ENCODE measurements at regions not wholly inside any gene's neighbourhood (a gene's known extent, or its start where the extent isn't known, plus 50 kb on each side); places are given as distances from the start of the nearest gene placed in this dataset.

- no peak for TF ChIP-seq CTCF (IDR thresholded peaks at IDR 0.05)
- DNase-seq (ENCODE audit: low spot score) = no peak
- Histone ChIP-seq H3K4me3 (no peak overlapping the region), H3K27ac (no peak overlapping the region)
Measured at GRCh38 chr1:220366269-220366668, 94.0 kb upstream of the RAB3GAP2 start.

- H3K27ac ChIP-seq = no peak overlapping the region
- TF ChIP-seq CTCF (IDR thresholded peaks at IDR 0.05) = no peak
- no peak overlapping the region for H3K4me3 ChIP-seq
- DNase-seq (ENCODE audit: low spot score) = no peak
Measured at GRCh38 chr1:220363196-220363837, 91.1 kb upstream of the RAB3GAP2 start.

DNA sequence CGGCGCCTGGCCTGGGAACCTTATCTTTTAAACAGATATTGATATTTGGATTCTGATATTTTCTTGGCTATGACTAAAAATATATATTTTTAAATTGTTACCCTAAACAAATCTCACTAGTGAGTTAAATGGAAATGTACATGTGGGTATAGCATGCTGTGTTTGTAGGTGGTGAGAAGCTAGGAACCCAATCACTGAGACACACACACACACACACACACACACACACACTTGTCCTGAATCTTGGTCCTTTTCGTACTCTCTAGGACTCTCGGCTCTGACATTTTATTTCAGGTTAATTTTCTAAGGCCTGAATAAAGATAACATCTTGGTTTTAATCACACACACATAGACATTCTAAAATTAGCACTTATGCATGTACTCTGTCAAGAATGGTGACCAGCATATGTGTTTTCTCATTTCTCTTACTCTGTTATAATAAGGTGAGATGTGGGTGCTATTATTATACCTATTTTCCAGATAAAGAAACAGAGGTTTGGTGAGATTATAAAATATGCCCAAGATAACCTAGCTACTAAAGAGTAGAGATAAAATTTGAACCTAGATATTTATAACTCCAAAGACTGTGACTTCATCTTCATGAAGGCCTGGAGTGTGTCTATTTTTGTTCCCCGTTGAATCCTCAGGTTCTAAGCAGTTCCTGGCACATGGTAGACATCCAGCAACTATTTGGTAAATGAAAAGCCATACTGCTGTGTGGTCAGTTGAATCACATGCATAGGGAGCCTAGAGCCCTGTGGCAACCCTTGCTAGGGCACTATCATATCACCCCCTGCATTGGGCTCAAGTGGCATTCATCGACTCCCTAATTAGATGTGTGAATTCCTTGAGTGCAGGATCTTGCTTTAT is 85.0 kb upstream of the RAB3GAP2 start:
- no peak for DNase-seq (ENCODE audit: low spot score)
- TF ChIP-seq CTCF (IDR thresholded peaks at IDR 0.05) = no peak
- no peak overlapping the region for H3K4me3 ChIP-seq
- no peak overlapping the region for H3K27ac ChIP-seq

DNA sequence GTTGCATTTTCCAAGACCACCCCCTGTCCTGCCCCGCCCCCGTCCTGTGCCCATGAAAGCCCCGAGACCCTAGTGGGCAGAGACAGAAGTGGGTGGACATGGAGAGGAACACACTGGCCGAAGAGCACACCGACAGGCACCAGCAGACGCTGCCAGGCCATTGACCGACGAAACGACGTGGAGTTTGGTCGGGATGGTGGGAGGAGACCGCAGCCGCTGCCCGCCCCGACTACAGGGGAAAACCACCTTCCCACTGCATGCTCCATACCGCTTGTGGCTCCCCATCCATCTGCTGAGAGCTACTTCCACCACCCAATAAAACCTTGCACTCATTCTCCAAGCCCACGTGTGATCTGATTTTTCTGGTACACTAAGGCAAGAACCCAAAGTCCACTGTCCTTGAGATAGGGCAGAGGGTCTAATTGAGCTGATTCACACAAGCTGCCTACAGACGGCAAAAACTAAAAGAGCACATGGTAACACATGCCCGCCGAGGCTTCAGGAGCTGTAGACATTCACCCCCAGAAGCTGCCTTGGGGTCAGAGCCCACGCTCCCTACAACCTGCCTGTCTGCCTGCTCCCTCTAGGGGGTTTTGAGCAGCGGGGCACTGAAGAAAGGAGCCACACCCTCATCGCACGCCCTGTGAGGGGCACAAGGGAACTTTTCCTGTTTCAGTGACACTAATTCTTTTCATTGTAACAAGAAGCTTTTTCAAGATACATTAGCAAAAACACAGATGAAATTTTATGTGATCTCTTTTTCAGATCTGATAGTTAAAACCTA is 81.2 kb upstream of the RAB3GAP2 start:
- Histone ChIP-seq H3K4me3 (no peak overlapping the region), H3K27ac (no peak overlapping the region)
- no peak for TF ChIP-seq CTCF (IDR thresholded peaks at IDR 0.05)
- no peak for DNase-seq (ENCODE audit: low spot score)

DNA sequence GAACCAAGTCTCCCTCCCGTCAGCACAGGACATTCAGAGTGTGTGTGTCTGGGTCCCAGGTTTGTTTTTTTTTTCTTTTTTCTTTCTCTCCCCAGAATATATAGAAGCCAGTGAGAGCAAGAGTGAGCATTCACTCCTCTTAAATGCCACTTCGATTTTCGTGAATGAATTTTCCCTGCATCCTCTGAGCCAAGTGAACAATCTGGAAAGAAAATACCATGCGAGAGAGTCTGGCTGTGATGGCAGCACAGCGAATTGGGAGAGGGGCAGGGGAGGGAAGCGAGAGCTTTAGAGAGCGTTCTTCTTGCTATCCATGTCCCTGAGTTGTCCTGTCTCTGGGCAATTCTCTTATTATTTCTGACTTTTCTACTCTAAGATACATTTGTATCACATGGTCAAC is 76.0 kb upstream of the RAB3GAP2 start:
- no peak overlapping the region for H3K27ac ChIP-seq
- no peak for DNase-seq (ENCODE audit: low spot score)

DNA sequence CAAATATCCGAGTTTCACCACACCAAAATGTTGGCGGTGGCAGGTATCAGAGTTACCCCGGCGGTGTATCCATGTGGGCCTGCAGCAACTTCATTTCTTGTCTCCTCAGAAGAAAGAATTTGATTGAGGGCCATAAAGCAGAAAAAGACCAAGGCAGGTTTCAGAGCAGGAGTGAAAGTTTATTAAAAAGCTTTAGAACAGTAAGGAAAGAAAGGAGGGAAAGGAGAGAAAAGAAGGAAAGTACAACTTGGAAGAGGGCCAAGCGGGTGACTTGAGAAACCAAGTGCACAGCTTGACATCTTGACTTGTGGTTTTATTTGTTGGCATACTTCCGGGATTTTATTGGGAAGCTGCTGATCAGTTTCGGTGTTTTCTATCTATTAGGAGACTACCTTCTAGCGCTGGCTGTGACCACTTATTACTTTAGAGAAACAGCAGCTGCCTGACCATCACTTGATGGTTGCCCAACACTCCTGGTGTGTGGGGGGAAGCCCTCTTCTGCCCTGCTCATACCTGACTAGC is 75.5 kb upstream of the RAB3GAP2 start:
- no peak for TF ChIP-seq CTCF (IDR thresholded peaks at IDR 0.05)
- Histone ChIP-seq H3K4me3 (no peak overlapping the region), H3K27ac (no peak overlapping the region)
- no peak for DNase-seq (ENCODE audit: low spot score)

More for the DNA sequence above, 76.0 kb upstream of the RAB3GAP2 start:
- TF ChIP-seq CTCF (IDR thresholded peaks at IDR 0.05) = no peak
- no peak overlapping the region for H3K4me3 ChIP-seq

Measured in coronary artery (tissue), 2 donors.